ENCODE measurements at regions not wholly inside any gene's neighbourhood (a gene's known extent, or its start where the extent isn't known, plus 50 kb on each side); places are given as distances from the start of the nearest gene placed in this dataset.
"Not testable (repeated sequence)": the region's sequence is repeated elsewhere in the genome, so short reads cannot be mapped to it uniquely, and the experiment has no call there.

GRCh38 chr13:55067946-55068345, 2039.3 kb downstream of the OLFM4 start:
- no peak for DNase-seq

GRCh38 chr13:55069746-55070145, 2041.1 kb downstream of the OLFM4 start:
- no peak for DNase-seq

- DNase-seq = no peak
These were observed 2044.4 kb downstream of the OLFM4 start for GRCh38 chr13:55073000-55073399.

GRCh38 chr13:55084630-55085029, 2056.0 kb downstream of the OLFM4 start:
- no peak for DNase-seq

GRCh38 chr13:55087085-55087484, 2053.6 kb upstream of the PRR20A start:
- no peak for DNase-seq

- no peak for DNase-seq
These were observed 2050.1 kb upstream of the PRR20A start for GRCh38 chr13:55090612-55091011.

GRCh38 chr13:55091172-55091571, 2049.5 kb upstream of the PRR20A start:
- no peak for DNase-seq

GRCh38 chr13:55106509-55106908, 2034.2 kb upstream of the PRR20A start:
- no peak for DNase-seq

- no peak for DNase-seq
These were observed 2020.1 kb upstream of the PRR20A start for GRCh38 chr13:55120631-55121030.

- peak; percentile 18 for DNase-seq
These were observed 1985.7 kb upstream of the PRR20A start for GRCh38 chr13:55155046-55155445.

GRCh38 chr13:55159765-55160164, 1981.0 kb upstream of the PRR20A start:
- DNase-seq = no peak

GRCh38 chr13:55160867-55161266, 1979.9 kb upstream of the PRR20A start:
- peak; percentile 76 for DNase-seq

GRCh38 chr13:55178582-55178981, 1962.1 kb upstream of the PRR20A start:
- DNase-seq = not testable (repeated sequence)

GRCh38 chr13:55190996-55191395, 1949.7 kb upstream of the PRR20A start:
- no peak for DNase-seq

GRCh38 chr13:55199134-55199533, 1941.6 kb upstream of the PRR20A start:
- DNase-seq = peak; percentile 1

GRCh38 chr13:55214841-55215345, 1925.8 kb upstream of the PRR20A start:
- DNase-seq = no peak

- DNase-seq = no peak
These were observed 1921.2 kb upstream of the PRR20A start for GRCh38 chr13:55219538-55219937.

- DNase-seq = no peak
These were observed 1910.7 kb upstream of the PRR20A start for GRCh38 chr13:55229906-55230569.

GRCh38 chr13:55230570-55230908, 1910.2 kb upstream of the PRR20A start:
- DNase-seq = no peak

GRCh38 chr13:55234311-55234710, 1906.4 kb upstream of the PRR20A start:
- no peak for DNase-seq

GRCh38 chr13:55245005-55245644, 1895.6 kb upstream of the PRR20A start:
- DNase-seq = no peak

- DNase-seq = no peak
These were observed 1885.5 kb upstream of the PRR20A start for GRCh38 chr13:55255236-55255635.

- no peak for DNase-seq
These were observed 1877.7 kb upstream of the PRR20A start for GRCh38 chr13:55263045-55263444.

- no peak for DNase-seq
These were observed 1874.1 kb upstream of the PRR20A start for GRCh38 chr13:55266644-55267043.

- DNase-seq = no peak
These were observed 1842.5 kb upstream of the PRR20A start for GRCh38 chr13:55298201-55298600.

All from NCI-H146 (cell line).